Eye (tissue), 1 donor: ENCODE measurements at regions not wholly inside any gene's neighbourhood (a gene's known extent, or its start where the extent isn't known, plus 50 kb on each side); places are given as distances from the start of the nearest gene placed in this dataset.
A peak's percentile ranks its signal among the peaks of the same experiment; 100 is the strongest.

Experiments
- DNase-seq: peaks from one replicate; pipeline ENCODE4 v3.0.0-alpha.2; 2015

DNA sequence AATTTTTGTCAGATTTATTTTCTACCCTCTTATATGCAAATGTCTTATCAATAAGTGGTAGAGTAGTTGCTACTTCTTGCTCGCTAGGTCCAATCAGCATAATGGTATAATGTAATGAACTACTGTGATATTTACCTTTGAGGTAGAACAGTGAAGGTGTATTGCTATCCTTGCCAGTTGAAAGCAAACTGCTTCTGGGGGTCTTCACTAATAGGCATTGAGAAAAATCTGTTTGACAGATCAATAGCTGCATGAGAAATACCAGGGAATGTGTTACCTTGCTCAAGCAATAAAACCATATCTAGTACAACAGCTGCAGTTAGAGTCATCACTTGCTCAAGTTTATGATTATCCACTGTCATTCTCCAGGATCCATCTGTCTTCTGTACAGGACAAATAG is 50.1 kb upstream of the EFEMP1 start:
- no peak for DNase-seq

DNA sequence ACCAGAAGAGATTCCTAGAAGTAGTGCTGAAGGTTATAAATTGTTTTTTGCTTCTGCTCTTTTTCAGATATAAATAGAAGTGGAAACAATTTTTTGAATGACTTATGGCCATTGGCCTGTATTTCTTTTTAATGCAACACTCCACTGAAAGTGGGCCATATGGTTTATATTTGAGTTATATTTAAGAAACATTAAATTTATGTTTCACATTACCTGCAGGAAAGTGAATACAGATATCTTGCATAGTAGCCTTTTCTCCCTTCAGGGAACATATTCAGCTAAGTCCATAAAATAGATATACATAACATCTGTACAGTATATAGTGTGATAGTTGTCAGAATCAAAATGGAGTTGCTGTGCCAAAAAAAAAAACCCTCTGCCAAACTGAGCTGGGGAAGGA is 53.1 kb upstream of the EFEMP1 start:
- DNase-seq: no peak

DNA sequence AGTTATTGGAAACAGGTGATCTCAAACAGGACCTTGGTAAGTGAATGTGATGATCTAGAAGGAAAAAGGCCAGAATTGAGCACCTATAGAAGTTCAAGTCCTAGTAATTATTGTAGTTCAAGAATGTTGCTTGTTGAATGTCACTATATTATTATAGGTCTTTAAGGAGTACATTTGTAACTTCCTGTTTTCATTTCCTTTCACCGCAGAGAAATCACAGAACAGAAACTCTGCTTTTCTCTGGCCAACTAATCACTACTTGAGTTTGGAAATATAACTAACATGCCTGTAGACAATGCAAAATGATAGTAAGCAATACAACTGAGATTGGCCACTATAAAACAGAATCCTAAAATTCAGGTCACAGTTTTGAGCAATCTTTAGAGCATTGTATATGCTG is 61.8 kb upstream of the EFEMP1 start:
- DNase-seq: no peak

DNA sequence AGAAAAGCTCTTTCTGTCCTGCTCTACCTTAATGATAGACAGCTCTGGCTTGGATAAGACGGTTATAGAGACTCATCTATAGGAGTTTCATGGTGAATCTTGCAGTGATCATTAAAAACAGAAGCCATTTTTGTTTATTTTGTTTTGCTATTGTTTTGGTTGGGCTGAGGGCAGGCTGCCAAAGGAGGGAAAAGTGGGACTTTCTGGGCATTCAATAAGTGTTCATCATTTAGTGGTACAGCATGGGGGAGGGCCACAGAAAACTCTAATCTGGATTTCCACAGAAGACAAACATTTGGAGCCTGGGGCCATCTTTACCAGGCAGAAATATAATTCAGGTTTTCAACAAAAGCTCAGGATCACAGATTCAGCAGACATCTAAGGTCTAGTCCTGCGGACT is 62.4 kb upstream of the EFEMP1 start:
- DNase-seq: no peak

DNA sequence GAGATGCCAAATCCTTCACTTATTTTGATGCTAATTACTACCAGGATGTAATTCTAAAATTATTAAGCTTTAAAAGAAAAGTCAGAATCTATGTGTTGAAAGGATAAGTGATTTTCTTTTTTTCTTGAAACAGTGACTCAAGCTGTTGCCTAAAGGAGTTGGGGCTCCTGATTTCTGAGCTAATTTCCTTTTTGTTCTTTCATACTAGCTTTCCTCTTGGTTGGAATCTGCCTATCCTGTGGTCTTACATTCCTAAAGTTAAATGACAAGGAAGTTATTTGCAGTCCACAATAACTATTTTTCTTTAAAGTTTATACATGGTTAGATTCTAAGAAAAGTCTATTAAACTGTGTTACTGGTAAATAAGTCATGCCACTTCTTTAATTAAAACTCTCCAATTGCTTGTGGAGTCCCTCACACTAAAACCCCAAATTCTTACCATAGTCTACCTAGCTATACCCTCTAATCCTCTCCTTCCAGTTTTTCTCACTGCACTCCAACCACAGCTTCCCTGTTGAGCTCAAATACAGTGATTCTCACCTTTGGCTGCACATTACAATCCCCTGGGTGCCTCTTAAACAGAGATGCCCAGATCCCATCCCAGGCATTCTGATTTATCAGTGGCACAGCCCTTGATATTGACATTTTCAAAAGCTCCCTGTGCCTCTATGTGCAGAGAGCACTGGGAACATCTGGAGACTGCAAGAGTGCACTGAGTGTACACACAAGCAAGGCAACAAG is 63.3 kb upstream of the EFEMP1 start:
- DNase-seq: peak; percentile 16

DNA sequence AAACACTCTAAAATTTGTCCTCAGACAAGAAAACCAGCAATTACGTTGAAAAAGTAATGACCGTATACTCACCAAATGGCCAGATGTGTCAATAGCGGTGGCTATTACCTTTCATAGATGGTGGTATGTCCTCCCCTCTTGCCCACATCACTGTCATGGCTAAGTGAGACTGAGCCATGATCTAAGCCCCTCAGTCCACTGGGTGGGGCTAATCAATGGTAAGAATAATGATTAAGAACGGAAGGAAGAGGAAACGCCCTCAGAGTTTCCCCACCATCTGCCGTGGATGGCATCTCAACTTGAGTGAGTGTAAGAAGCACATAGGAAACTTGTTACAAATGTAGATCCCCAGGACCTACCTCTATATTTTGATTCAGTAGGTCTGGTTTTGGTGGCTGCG is 65.8 kb upstream of the EFEMP1 start:
- no peak for DNase-seq

DNA sequence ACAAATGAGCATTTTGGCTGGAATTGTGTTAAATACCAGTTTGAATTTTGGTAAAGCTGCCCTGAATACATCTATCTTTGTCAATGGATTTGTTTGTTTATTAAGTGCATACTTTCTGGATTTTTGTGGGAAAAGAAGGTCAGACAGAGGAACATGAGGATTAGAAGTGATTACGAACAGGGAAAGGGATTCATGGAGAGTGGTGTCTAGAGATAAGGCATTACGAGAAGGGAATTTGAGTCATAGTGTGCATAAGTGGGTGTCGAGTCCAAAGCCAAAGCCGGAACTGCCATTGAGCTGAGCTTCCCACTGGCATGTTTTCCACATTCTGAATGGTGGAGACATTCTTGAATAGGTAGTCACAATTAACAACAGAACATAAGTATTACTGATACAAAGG is 68.9 kb upstream of the EFEMP1 start:
- DNase-seq: peak; percentile 24

DNA sequence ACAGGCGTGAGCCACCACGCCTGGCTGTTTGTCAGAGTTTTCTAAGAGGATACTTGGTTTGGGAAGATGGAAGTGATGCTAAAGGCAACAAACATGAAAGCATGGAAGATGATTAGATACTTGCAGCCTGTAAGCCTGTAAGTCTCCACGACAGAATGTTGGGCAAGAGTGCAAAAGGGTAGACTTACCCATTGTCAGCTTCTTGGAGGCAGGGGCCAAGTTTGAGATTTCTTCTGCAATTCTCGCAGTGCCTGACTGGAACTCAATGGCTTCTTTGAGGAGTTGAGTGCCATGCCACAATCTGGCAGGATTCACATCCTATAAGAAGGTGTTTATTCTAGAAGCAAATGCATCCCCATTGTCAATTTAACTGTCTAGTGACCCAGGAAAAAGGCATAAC is 70.1 kb upstream of the EFEMP1 start:
- no peak for DNase-seq

DNA sequence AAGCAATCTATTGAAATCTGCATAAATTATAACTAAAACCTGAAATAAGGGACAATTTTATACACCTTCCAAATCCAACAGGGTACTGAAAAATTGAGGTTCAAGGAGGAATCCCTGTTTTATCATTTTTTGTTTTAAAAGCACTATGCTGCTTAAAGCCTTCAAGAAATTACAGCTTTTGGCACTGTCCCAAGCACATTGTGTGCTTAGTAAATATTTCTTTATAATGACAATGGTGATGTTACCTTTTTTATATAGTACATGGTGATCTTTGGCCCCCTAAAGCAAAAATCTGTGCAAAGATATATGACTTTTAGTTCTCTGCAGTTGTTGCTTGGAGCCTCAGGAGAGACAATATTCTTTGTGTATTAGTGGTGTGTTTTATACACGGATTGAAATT is 71.6 kb upstream of the EFEMP1 start:
- DNase-seq: no peak

DNA sequence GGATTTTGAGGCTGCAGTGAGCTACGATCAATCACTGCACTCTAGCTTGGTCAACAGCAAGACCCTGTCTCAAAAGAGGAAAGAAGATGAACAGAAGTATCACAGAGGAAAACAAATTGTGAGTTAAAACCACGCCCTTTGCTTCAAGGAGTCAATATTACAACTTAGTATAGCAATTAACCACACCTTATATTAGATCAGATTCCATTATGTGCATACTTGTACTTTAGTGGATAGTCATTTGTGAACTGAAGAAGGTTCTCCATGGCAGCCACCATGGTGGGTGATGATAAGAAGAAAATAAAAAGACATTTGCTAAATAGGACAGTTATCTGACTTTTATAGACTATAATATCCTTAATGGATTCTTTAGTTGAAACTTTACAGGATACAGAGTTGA is 72.3 kb upstream of the EFEMP1 start:
- DNase-seq: no peak

DNA sequence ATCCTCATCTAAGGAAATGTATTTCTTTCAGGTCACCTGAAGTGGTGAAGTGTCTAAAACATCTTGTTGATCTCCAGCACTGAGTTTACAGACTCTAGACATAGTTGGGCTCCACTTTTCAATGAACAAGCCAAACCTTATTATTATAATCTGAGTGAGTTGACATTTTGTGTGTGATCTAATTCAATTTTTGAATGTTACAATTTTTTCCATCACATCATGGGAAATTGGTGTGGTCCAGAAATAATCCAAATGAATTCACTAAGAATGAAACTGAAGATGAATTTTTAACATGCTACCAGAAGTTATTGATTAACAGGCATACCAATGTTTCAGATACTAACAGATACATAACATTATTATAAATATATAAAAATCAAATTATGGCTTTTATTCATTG is 75.6 kb upstream of the EFEMP1 start:
- no peak for DNase-seq

DNA sequence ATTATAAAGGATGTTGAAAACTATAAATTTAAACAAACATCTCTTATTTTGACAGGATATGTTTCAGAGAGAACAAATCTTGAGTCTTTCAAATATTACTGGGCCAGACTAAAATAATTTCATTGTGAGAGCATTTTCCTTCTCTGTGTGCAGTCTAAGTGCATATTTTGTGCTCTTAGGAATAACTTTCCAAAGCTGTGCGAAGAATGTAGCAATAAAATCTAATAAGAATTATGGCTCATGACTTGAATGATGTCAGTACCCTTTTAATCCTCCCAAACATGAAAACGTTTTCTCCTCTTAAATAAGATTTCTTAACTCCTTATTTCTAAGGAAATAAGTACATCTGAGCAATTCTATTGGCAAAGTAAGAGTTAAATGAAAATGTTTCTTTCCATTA is 76.2 kb upstream of the EFEMP1 start:
- no peak for DNase-seq

DNA sequence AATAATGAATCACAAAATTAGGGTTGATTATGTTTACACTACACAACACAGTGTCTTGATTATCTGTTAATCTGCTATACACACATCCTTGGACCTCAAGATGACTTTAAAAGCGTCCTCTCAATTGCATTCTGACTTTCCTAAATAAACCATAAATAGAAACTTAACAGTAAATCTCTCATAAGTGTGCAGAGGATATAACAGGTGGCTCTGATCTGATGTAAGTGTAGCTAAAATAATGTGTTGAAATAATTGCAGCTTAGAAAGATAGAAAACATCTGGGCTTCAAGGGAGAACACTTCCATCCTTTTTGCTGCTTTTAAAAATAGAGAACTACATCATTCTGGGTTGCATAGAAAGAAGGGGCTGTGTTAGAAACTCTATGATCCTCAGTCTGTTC is 78.4 kb upstream of the EFEMP1 start:
- no peak for DNase-seq

DNA sequence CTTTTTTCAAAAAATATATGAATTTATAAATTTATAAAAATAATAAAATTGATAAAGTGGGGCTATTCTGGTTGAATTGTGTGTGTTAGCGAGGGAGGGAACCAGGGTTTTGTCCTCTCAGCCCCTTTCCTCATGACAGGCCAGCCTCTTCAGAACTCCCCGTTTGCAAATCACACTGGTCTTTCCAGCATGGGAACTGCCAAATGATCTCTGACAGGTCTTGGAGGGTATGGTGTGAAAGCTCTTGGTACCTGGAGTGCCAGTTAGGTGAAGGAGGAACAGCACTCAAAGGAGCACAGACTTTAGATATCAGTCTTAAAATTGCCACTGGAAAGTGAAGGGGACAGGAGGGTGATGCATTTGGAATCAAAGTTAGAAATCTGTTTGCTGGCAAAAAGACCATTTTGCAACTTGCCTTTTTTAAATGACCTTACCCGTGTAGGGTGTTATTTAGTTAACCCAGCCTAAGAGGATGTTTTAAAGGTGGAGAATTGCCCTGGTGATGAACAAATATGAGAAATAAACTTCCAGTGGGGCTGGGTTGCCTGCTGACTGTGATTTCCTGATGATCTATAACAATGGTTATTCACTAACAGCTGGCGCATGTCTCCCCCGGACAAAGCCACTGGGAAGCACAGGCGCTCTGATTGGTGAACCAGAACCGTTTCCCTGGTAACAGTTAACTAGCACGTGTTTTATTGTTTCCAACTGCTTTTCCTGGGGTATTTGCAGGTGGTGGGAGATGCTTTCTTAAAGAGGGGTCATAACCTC is 85.3 kb upstream of the EFEMP1 start:
- peak; percentile 95 for DNase-seq

DNA sequence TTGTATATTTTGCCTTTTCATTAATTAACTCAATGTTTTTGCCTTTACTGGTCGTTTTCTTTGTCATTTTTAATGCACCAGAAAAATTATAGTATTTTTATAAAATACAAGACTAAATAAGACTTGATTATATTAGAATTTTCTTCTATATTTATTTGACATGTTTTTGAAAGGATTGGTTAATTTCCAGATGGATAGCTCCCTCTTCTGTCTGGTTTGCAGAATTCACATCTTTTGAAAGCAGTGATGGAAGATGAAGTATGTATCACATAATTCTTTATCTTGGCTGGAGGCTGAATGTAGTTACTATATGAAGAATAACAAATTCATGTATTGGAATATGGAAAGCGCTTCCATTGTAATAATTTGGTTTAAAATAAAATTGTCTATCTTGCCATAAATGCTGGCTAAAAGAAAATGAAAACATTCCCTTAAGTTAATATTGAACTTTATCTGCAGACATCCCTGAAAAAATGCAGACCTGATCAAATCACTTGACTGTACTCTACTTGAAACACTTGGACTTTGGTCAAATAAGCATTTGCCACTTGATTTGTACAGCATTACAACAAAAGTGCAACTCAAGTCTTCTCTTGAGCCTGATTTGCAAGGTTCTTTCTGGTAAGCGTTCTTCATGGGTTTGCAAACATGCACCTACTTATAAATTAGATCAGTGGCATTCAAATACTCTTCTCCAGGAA is 86.3 kb upstream of the EFEMP1 start:
- peak; percentile 80 for DNase-seq

DNA sequence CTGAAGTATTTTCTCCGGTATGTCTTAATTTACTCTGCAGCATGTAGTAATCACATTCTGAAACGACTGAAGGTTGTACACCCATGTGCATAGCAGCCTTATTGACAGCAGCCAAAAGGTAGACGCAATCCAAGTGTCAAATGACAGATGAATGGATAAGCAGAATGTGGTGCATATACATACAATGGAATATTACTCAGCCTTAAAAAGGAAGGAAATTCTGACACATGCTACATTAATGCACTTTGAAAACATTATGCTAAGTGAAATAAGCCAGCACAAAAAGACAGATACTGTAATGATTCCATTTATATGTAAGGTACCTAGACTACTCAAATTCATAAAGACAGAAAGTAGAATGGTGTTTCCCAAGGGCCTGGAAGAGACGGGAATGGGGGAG is 88.0 kb upstream of the EFEMP1 start:
- peak; percentile 36 for DNase-seq

DNA sequence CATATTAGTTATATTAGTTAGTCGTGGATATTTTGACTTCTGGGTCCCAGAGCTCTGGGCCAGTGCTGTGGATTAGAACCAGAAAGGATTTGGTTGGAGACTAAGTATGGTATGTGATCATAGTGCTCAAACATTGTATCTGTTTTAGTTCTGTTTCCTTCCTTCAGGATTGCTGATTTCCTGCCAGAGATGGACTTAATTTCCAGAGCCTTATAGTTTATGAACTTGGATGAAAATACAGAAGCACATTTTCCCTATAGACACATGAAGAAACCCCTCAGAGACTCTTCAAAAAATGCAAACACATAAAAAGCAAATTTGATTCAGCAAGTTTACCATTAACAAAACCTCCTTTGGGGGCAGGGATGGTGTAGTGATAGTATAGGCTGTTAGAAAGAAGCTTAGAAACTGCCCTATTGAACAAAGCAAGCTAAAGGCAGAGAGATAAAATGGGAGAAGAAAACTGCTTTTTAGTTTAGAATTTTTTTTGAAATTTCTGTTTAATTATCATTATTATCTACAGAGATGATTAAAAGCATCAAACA is 88.7 kb upstream of the EFEMP1 start:
- DNase-seq: peak; percentile 61

DNA sequence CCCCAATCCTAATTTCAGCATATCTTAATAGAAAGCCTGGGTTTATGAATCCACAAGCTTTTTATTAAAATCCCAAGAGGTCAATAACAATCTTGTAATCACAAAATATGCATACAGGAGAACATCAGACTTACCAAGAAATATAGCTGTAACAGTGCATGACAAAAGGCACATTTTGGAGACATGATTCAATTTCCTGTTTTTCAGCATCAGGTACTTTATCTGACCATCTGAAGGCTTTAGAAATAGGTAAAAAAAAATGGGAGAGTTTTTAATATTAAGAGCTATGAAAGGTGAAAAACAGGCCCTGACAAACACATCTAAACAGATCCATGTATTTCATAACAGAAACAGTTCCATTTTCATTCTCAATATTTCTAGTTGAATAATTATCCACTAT is 89.9 kb upstream of the EFEMP1 start:
- no peak for DNase-seq

DNA sequence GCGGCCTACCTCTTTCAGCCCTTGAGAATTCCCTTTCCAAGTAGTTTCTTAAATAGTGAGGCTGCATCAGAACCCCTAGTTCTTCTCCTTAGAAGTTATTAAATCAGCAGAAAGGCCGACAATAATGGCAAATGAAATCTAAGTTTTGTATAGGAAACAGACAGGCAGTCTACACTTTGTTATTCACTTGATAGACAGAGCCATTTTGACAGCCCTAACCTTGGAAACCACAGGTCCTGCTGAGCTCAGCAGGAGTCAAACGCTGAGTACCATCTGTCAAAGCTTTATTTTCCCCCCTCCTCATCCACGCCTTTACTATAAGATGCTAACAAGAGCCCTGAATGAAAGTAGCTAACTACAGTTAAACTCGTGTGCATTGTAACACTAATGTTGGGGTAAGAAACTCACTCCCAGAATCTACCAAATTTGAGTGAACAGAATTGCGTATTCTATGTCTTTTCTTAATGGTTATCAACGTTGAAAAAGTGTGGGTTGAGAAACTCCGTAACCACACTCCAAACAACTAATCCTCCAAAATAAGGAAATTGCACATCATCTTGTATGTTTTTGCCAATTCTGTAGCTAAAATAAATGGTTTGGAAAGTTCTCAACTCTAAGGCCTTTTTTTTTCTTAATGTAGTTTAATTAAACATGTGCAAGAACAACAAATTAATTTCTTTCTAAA is 90.6 kb upstream of the EFEMP1 start:
- DNase-seq: peak; percentile 88

DNA sequence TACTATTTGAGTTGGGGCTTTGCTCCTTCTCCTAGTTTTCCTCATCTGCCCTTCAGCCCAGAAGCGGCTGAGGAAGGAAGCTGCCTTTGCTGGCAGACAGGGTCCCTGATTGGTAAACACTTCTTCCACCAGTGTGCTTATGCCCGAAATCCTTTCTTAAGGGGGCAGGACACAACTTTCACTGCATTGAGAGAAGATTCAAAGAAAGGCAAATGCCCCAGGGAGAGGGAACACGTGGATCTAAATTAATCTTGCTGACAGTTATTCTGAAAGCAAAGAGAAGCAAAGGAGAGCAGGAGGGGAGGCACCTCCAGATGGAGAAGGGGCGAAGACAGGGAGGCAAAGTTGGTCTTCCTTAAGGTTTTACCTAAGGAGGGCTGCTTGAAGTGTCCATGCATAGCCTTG is 92.1 kb upstream of the EFEMP1 start:
- peak; percentile 78 for DNase-seq

DNA sequence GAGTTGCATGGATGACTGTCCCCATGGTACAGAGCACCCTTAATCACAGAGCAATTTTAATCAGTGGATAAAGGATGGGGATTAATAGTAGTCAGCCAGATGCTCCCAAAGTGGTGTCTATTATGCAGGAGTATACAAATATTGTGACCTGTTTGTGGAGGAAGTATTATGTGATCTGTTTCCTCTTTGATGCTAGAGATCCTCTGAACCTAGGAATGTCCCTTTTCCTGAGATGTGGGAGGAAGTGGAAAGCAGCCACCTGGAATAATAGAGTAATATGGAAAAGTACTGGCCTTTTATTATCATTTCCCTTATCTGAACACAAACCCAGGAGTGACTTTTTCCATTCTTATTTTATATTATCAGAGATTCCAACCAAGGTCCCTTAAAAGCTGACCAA is 94.2 kb upstream of the EFEMP1 start:
- peak; percentile 31 for DNase-seq

DNA sequence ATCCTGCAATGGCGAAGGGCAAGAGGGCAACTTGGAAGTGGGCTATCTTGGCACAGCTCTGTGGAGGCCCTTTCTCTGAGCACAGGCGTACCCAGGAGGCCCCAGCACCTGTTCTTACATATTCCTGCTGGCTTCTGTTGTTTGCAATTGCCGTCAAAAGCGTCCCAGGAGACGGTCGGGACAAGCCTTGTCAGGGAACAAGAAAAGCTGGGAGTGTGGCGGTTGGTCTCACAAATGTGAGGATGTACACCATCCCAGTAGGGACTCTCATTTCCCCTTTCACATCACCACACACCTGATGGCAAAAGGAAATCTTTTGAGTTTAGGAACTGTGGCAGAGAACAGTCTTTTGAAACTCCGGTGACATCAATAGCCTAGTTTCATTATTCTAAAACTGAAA is 94.7 kb upstream of the EFEMP1 start:
- peak; percentile 84 for DNase-seq

DNA sequence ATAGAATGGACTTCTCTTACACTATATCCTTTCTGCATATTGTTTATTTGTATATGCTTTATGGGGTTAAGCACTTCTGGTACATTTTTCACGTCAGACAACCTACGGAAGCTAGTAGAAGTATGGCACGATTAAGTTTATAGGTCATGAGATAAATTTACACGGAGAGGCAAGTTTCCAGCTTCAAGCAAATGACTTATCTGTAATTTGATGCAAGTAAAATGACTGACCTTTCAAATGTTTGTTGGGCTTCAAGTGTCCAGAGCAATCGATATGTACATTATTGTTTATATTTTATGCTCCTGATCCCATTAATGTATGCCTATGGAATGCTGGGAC is 97.5 kb upstream of the EFEMP1 start:
- DNase-seq: peak; percentile 13
